ENCODE measurements at regions not wholly inside any gene's neighbourhood (a gene's known extent, or its start where the extent isn't known, plus 50 kb on each side); places are given as distances from the start of the nearest gene placed in this dataset.

DNA sequence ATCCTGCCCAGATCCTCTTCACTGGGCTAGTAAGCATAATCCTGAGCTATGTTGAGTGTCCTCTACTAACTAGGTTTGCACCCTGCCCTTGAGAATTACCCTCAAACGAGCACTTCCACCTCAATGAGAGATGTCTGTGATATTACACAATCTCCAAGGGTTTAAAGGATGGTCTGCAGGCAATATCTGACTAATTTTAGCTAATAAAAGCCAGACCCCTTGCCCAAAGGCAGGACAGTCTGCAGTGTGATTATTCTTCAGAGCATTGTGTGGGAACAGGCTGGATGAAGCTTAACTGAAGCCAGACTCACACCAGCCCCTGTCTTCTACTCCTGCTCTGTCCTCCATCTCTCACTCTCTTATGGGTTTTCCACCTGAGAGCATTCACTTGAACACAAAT lies 544.9 kb upstream of the DDX18 start:
- TF ChIP-seq, protein P1, sequence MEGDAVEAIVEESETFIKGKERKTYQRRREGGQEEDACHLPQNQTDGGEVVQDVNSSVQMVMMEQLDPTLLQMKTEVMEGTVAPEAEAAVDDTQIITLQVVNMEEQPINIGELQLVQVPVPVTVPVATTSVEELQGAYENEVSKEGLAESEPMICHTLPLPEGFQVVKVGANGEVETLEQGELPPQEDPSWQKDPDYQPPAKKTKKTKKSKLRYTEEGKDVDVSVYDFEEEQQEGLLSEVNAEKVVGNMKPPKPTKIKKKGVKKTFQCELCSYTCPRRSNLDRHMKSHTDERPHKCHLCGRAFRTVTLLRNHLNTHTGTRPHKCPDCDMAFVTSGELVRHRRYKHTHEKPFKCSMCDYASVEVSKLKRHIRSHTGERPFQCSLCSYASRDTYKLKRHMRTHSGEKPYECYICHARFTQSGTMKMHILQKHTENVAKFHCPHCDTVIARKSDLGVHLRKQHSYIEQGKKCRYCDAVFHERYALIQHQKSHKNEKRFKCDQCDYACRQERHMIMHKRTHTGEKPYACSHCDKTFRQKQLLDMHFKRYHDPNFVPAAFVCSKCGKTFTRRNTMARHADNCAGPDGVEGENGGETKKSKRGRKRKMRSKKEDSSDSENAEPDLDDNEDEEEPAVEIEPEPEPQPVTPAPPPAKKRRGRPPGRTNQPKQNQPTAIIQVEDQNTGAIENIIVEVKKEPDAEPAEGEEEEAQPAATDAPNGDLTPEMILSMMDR (IDR thresholded peaks at IDR 0.05; ENCODE audit: borderline replicate concordance, extremely low read depth, low read length, poor library complexity, severe bottlenecking), result no peak
- TF ChIP-seq EZH2 (IDR thresholded peaks at IDR 0.05; ENCODE audit: borderline replicate concordance, low read depth, low read length, severe bottlenecking), result no peak

All from DND-41 (cell line).